ENCODE measurements at regions not wholly inside any gene's neighbourhood (a gene's known extent, or its start where the extent isn't known, plus 50 kb on each side); places are given as distances from the start of the nearest gene placed in this dataset.

- no peak for ATAC-seq
- FAIRE-seq, result no peak
- Histone ChIP-seq H3K9me3 (no peaks in the 10 kb centered on the region), H3K27ac (no peak overlapping the region), H3K4me3 (no peak overlapping the region), H3K4me1 (no peaks in the 10 kb centered on the region), H3K4me2 (no peak overlapping the region)
- TF ChIP-seq FOXS1 (CRISPR knock-in tag; IDR thresholded peaks at IDR 0.05), result no peak
- no peak for TF ChIP-seq CHD2 (IDR thresholded peaks at IDR 0.05; ENCODE audit: low read length, partially characterized antibody)
- TF ChIP-seq ZSCAN20 (CRISPR knock-in tag; IDR thresholded peaks at IDR 0.05), result no peak
- TF ChIP-seq REST (IDR thresholded peaks at IDR 0.05), result no peak
- WGBS (ENCODE audit: missing lambda C conversion rate), result 29% methylated on average over 12 of the region's 12 CpGs
- CTCF ChIA-PET, result no interaction called here
- DNase-seq (ENCODE audit: low read depth in 1 of 2, low spot score in 1 of 2), result no peak
- POLR2A ChIA-PET, result no interaction called here
These were observed 505.1 kb downstream of the TCERG1L start for GRCh38 chr10:130806426-130806825.

- DNase-seq (ENCODE audit: low read depth in 1 of 2, low spot score in 1 of 2) (no peak), ATAC-seq (no peak), FAIRE-seq (no peak)
- H3K4me2 ChIP-seq, result no peak overlapping the region
- ChIA-PET CTCF (no interaction called here), POLR2A (no interaction called here)
- H3K4me1 ChIP-seq, result no peaks in the 10 kb centered on the region
- no peak overlapping the region for H3K4me3 ChIP-seq
- H3K27ac ChIP-seq, result no peak overlapping the region
- TF ChIP-seq FOXS1 (CRISPR knock-in tag; IDR thresholded peaks at IDR 0.05), result no peak
- TF ChIP-seq BCL3 (IDR thresholded peaks at IDR 0.05), result no peak
- no peak for TF ChIP-seq USF2 (IDR thresholded peaks at IDR 0.05)
- no peak for TF ChIP-seq CBX2 (IDR thresholded peaks at IDR 0.05; ENCODE audit: borderline replicate concordance, low read depth)
- no peak for TF ChIP-seq HEYL (CRISPR knock-in tag; IDR thresholded peaks at IDR 0.05)
- no peak for TF ChIP-seq RARB (CRISPR knock-in tag; IDR thresholded peaks at IDR 0.05)
- no peak for TF ChIP-seq FOSB (CRISPR knock-in tag; IDR thresholded peaks at IDR 0.05)
- TF ChIP-seq ZC3H11A (IDR thresholded peaks at IDR 0.05), result no peak
- no peak for TF ChIP-seq KDM1A (IDR thresholded peaks at IDR 0.05; ENCODE audit: low read depth)
- no peak for TF ChIP-seq POLR2A (IDR thresholded peaks at IDR 0.05; ENCODE audit: low read length)
- TF ChIP-seq JUNB (IDR thresholded peaks at IDR 0.05), result no peak
- TF ChIP-seq HOXB5 (CRISPR knock-in tag; IDR thresholded peaks at IDR 0.05), result no peak
- TF ChIP-seq JUN (IDR thresholded peaks at IDR 0.05), result no peak
- no peaks in the 10 kb centered on the region for H3K9me3 ChIP-seq
- 2% methylated on average over 5 of the region's 5 CpGs for WGBS (ENCODE audit: missing lambda C conversion rate)
These were observed 504.4 kb downstream of the TCERG1L start for GRCh38 chr10:130807096-130807495.

GRCh38 chr10:130807721-130808120 lies 503.8 kb downstream of the TCERG1L start:
- Histone ChIP-seq H3K4me1 (no peaks in the 10 kb centered on the region), H3K27ac (no peak overlapping the region), H3K4me3 (no peak overlapping the region), H3K9me3 (no peaks in the 10 kb centered on the region), H3K4me2 (no peak overlapping the region)
- ATAC-seq, result no peak
- 12% methylated on average over 7 of the region's 9 CpGs for WGBS (ENCODE audit: missing lambda C conversion rate)
- ChIA-PET POLR2A (no interaction called here), CTCF (no interaction called here)
- DNase-seq (ENCODE audit: low read depth in 1 of 2, low spot score in 1 of 2), result no peak
- FAIRE-seq, result no peak
- TF ChIP-seq CHD2 (IDR thresholded peaks at IDR 0.05; ENCODE audit: low read length, partially characterized antibody) (no peak), EHMT2 (IDR thresholded peaks at IDR 0.05; ENCODE audit: low read depth) (no peak), NPAS2 (CRISPR knock-in tag; IDR thresholded peaks at IDR 0.05; ENCODE audit: borderline replicate concordance) (no peak), FOSB (CRISPR knock-in tag; IDR thresholded peaks at IDR 0.05) (no peak), MAFK (IDR thresholded peaks at IDR 0.05; ENCODE audit: partially characterized antibody) (no peak), CTCF (IDR thresholded peaks at IDR 0.05) (no peak), RCOR1 (IDR thresholded peaks at IDR 0.05; ENCODE audit: low read depth, low read length) (no peak), ZFP36 (IDR thresholded peaks at IDR 0.05; ENCODE audit: borderline replicate concordance, partially characterized antibody) (no peak), FOXS1 (CRISPR knock-in tag; IDR thresholded peaks at IDR 0.05) (no peak), ELK1 (IDR thresholded peaks at IDR 0.05; ENCODE audit: low read depth, low read length) (no peak), HEYL (CRISPR knock-in tag; IDR thresholded peaks at IDR 0.05) (no peak), CBX2 (IDR thresholded peaks at IDR 0.05; ENCODE audit: borderline replicate concordance, low read depth) (no peak), HES2 (IDR thresholded peaks at IDR 0.05) (no peak), CEBPB (IDR thresholded peaks at IDR 0.05) (no peak), HOXA7 (CRISPR knock-in tag; IDR thresholded peaks at IDR 0.05) (no peak), CHD4 (IDR thresholded peaks at IDR 0.05; ENCODE audit: borderline replicate concordance) (no peak), BHLHE40 (IDR thresholded peaks at IDR 0.05; ENCODE audit: low read depth, low read length) (no peak)

All from A549 (cell line).